HG03159 (cell line): ENCODE measurements at regions not wholly inside any gene's neighbourhood (a gene's known extent, or its start where the extent isn't known, plus 50 kb on each side); places are given as distances from the start of the nearest gene placed in this dataset.

ENCODE experiments used
- ATAC-seq: cut with Tn5 transposase; IDR thresholded peaks from one replicate; pipeline ENCODE4 v1.9.1; 2021; ENCODE audit warnings: mild to moderate bottlenecking, moderate library complexity; ENCODE audit not compliant: unreplicated experiment

DNA sequence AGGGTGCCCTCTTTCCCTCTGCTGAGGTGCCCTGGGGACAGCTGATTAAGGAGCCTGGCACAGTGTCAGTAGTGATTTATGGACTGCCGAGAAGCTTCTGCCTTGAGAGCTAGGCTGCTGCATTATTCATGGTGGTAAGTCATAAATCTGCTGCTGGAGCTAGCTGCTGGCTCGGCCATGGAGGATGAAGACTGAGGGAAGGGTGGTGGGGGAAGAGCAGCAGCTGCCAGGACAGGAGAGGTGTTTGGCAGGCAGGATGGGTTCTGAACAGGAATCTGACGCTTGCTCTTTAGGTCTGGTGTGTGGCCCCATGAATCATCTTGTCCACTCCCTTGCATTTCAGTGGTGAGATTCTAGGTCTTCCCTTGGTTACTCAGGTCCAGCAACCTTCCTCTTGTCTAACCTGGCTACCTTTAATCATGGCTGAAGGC lies 296.3 kb downstream of the DYSF start:
- no peak for ATAC-seq

DNA sequence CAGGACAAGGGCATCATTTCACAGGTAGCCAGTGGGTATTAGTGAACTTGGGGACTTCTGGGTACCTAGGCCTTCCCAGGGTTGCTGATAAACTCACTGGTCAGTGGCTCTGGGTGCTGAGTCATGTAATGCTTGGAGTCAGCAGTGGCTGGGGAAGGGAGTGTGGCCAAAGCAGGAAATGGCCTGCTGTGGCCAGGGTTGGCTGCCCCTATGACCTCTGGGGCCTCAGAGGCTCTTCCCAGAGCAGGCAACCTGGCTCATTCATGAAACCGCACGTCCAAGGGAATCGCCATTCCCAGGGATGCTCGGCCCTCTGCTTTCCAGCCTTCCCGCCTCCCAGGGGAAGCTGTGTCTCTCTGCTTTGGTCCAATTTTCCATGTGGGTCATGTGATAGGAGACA lies 294.9 kb downstream of the DYSF start:
- ATAC-seq, result no peak

DNA sequence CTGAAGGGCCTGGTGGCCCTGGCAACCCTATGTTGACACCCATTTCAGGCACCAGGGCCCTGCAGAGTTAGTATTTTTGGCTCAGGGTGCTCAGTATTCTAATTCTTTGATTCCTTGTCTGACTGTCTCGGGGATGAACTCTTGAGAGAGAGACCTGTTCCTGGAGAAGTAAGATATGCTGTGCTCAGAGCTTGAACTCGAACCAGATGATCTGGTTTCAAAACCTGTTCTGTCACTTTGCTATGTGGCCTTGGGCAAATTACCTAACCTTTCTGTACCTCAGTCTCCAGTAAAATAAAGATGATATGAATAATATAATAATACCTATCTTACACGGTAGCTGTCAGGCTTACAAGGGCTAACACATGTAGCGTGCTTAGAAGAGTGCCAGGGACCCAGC lies 294.2 kb downstream of the DYSF start:
- no peak for ATAC-seq

DNA sequence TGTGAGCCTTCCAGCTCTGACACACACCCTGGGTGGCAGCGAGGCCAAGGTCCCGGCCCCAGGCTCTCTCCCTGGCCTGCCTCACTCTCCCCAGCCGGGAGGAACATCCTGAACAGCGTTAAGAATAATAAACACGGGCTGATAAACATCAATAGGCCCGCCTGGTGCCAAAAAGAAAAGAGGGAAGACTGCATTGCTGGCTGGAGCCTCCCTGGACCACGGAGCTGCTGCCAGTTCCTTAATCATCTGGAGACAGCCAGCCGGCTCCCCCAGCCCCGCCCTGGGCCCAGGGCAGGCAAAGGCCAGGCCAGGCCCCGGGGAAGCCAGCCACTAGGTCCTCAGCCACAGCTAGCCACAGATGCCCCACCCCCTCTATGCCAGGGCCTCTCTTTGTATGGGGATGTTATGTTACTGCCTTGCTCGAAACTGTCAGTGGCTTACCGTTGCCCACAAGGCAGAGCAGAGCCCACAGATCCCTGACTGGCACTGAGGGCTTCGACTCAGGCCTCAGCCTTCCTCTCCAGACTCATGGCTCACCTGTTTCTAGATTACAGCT lies 293.7 kb downstream of the DYSF start:
- ATAC-seq, result no peak

DNA sequence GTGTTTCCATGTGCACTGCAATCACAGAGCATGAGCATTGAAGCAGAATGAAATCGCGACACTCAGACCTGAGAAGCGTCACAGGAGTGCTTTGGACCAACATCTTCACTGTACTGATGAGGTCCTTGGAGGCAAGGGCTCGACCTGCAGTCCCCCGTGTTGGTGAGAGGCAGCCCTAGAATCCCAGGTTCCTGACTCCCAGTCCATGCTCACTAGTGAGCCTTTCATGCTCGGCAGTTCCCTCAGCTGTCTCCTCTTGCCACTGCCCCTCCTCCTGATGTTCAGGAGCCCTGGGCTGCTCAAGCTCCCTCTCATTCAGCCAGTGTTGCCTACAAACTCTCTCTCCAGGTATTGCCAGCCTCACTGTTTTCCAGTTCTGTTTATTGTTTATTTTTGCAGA lies 291.4 kb downstream of the DYSF start:
- no peak for ATAC-seq

DNA sequence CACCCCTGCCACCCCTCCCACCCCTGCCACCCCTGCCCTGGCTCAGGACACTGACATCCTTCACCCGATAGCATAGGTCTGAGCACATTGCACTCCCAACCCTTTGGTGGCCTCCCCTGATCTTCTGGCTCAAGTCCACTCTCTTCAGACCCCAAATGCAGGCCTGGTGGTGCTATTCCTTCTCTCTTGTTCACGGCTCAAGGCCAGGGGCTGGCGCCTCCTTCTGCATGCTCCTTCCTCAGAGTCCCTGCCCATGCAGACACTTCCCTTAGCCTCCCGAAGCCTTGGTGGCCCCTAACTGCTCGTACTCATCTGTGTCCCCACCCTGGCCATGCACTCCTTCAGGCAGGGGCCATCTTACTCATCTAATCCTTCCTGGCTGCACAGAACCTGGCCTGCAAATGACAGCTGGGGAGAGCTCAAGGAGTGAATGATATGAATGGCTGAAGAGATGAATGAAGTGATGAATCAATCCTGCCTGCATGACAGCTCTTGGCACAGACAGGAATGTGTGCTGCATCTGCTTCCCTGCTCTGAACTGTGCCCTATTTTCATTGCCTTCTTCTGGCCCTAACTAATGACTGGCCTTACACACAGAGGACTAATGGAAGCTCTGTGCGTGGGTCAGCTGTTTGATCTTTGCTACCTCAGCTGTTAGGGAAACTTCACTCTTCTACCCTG lies 290.8 kb downstream of the DYSF start:
- ATAC-seq, result no peak

DNA sequence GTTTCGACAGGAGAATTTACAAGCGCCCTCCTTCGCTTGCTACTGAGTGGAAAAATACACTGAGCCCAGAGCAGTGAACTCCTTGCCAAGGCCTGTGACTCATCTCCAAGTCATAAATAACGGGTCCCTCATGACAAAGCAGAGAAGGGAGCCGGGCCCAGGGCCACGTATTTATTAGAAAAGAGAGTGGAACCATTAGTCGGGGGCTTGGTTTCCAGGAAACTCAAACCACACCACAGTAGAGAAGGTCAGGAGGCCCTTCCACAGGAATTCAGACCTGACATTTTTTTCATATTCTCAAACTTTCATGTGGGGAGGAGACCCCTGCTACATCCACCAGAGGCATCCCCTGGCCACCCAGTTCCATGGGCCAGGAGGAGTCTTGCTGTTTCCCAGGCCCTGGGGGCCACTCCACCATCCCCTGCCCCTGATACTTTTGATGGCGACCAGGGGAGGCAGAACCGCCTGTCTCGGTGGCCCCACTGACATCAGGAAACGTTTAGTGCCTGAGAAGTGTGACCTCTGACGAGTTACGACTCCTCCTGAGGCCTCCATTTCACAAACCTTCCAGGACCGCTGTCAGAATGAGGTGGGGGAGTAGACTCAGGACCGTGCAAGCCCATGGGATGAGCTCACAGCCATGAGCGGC lies 289.7 kb downstream of the DYSF start:
- no peak for ATAC-seq

DNA sequence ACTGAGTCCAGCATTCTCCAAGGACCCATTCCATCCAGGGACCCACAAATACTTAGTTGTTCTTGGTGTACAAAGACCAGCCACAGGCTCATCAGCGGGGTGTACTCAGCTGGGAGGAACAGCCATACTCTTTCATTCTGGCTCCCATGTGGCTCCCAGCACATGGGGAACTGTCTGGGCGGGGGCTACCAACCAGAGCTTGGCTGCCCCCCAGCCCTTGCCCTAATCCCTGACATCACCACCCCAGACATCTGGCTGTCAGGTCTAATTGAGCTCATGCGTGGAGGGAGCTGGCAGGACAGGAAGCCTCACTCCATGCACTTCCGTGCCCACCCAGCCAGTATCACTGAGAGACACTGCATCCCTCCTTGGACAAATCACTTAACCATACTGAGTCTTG lies 283.6 kb downstream of the DYSF start:
- ATAC-seq, result no peak

DNA sequence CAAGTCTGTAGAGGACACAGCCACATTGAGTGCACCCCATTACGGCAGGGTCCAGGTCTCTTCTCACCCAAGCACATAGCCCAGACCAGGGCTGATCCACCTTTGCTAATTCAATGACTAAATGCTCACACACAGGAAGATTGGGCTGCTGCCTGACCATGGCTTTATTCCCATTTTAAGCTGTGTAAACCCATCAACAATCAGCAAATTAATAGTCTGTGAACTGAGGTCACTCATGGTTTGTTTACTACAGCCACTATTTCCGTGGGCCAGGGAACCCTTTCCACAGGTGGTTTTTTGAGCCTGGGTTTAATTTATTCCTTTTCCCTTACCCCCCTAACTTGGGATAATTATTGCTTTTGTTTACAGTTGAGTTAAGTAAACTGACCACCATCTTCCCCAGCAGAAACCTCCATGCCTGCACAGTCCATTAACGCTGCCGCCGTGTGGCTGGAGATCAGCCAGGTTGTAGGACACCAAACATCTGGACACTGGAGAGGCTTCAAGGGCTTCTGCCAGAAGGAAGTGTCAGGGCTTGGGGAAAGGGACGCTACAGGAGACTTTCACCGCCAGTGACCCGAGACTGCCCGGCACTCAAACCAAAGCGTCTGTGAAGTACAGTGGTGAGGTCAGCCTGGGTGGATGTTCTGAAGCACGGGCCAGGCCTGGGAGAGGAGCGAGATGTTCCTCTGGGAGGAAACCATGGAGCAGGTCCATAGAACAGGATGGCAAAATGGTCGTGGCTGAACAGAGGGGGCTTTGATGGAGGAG lies 282.9 kb downstream of the DYSF start:
- no peak for ATAC-seq
